ENCODE measurements at regions not wholly inside any gene's neighbourhood (a gene's known extent, or its start where the extent isn't known, plus 50 kb on each side); places are given as distances from the start of the nearest gene placed in this dataset.

- H3K27ac Mint-ChIP-seq, result no peak overlapping the region
- ATAC-seq (no peak), DNase-seq (no peak)
- no peaks in the 10 kb centered on the region for H3K4me1 Mint-ChIP-seq (ENCODE audit: low read depth)
- no peak overlapping the region for H3K4me3 Mint-ChIP-seq
- peaks cover 7% of the 10 kb centered on the region for H3K9me3 Mint-ChIP-seq (ENCODE audit: insufficient read depth)
- CTCF ChIA-PET, result no interaction called here
- POLR2A ChIA-PET, result no interaction called here
- H3K36me3 Mint-ChIP-seq (ENCODE audit: low read depth), result peaks cover under 1% of the 10 kb centered on the region
- no peaks in the 10 kb centered on the region for H3K27me3 Mint-ChIP-seq (ENCODE audit: low read depth)
Observed at GRCh38 chr6:68364271-68364805, 270.7 kb upstream of the ADGRB3 start.

GRCh38 chr6:68343901-68344300 lies 291.2 kb upstream of the ADGRB3 start:
- no peak for ATAC-seq
- Mint-ChIP-seq H3K27ac (no peak overlapping the region), H3K36me3 (ENCODE audit: low read depth) (no peaks in the 10 kb centered on the region), H3K4me3 (no peak overlapping the region), H3K4me1 (ENCODE audit: low read depth) (no peaks in the 10 kb centered on the region), H3K9me3 (ENCODE audit: insufficient read depth) (no peaks in the 10 kb centered on the region), H3K27me3 (ENCODE audit: low read depth) (no peaks in the 10 kb centered on the region)
- ChIA-PET CTCF (interaction anchor here (0.6 to 1.2 kb wide), 5 partner anchors 8 to 1764 kb away, joined by 3 read pairs; no protein-coding TSS in a partner anchor), POLR2A (no interaction called here)
- DNase-seq, result peak; percentile 19

DNA sequence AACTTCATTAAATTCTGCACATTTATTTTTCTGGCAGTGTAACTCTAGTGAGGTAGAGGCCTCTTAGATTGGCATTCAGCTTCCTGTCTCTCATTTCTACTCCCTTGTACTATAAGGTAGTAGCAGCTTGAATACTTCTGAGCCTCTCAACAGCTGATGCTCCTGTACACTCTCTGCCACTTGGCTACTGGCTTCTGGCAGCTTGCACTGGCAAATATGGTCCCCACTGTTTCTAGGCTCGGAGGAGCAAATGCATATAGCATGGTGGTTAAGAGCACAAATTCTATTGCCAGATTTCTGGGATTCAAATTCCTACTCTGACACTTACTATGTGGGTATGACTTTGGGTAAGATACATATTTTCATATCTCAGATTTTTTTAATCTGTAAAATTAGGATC lies 292.8 kb upstream of the ADGRB3 start:
- Mint-ChIP-seq H3K9me3 (ENCODE audit: insufficient read depth) (no peaks in the 10 kb centered on the region), H3K4me3 (no peak overlapping the region), H3K4me1 (ENCODE audit: low read depth) (no peaks in the 10 kb centered on the region), H3K27ac (no peak overlapping the region), H3K36me3 (ENCODE audit: low read depth) (no peaks in the 10 kb centered on the region), H3K27me3 (ENCODE audit: low read depth) (no peaks in the 10 kb centered on the region)
- CTCF ChIA-PET, result no interaction called here
- POLR2A ChIA-PET, result no interaction called here
- no peak for DNase-seq
- ATAC-seq, result no peak

- ChIA-PET CTCF (no interaction called here), POLR2A (no interaction called here)
- H3K27me3 Mint-ChIP-seq (ENCODE audit: low read depth), result no peaks in the 10 kb centered on the region
- ATAC-seq (no peak), DNase-seq (no peak)
- H3K9me3 Mint-ChIP-seq (ENCODE audit: insufficient read depth), result no peaks in the 10 kb centered on the region
- H3K36me3 Mint-ChIP-seq (ENCODE audit: low read depth), result no peaks in the 10 kb centered on the region
- H3K4me3 Mint-ChIP-seq, result no peak overlapping the region
- no peak overlapping the region for H3K27ac Mint-ChIP-seq
- H3K4me1 Mint-ChIP-seq (ENCODE audit: low read depth), result no peaks in the 10 kb centered on the region
Observed at GRCh38 chr6:68339488-68340131, 295.5 kb upstream of the ADGRB3 start.

- ChIA-PET CTCF (interaction anchor here (1.2 kb wide), 1 partner anchor 10 kb away, joined by 3 read pairs; no protein-coding TSS in a partner anchor), POLR2A (no interaction called here)
Observed at GRCh38 chr6:68333442-68333841, 301.6 kb upstream of the ADGRB3 start.

DNA sequence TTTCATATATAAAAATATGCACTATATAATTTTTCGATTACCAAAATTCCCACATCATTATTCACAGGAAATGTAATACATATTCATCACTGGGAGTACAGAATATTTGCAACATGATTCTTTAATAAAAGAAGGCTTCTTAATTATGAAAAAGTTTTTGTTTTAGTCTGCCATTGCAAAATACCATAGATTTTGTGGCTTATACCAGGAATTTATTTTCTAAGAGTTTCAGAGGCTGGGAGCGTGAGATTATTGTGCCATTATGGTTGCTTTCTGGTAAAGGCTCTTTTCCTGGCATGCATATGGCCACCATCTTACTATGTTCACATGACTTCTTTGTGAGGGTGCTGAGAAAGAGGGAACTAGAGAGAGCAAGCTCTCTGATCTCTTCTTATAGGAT lies 306.9 kb upstream of the ADGRB3 start:
- Mint-ChIP-seq H3K4me3 (no peak overlapping the region), H3K36me3 (ENCODE audit: low read depth) (no peaks in the 10 kb centered on the region), H3K4me1 (ENCODE audit: low read depth) (no peaks in the 10 kb centered on the region), H3K27ac (no peak overlapping the region), H3K9me3 (ENCODE audit: insufficient read depth) (no peaks in the 10 kb centered on the region), H3K27me3 (ENCODE audit: low read depth) (no peaks in the 10 kb centered on the region)
- POLR2A ChIA-PET, result no interaction called here
- no peak for ATAC-seq
- CTCF ChIA-PET, result no interaction called here
- no peak for DNase-seq

More at GRCh38 chr6:68333442-68333841, 301.6 kb upstream of the ADGRB3 start:
- H3K9me3 Mint-ChIP-seq (ENCODE audit: insufficient read depth), result no peaks in the 10 kb centered on the region
- DNase-seq (no peak), ATAC-seq (no peak)
- H3K4me3 Mint-ChIP-seq, result no peak overlapping the region
- no peaks in the 10 kb centered on the region for H3K27me3 Mint-ChIP-seq (ENCODE audit: low read depth)
- no peaks in the 10 kb centered on the region for H3K4me1 Mint-ChIP-seq (ENCODE audit: low read depth)
- H3K36me3 Mint-ChIP-seq (ENCODE audit: low read depth), result no peaks in the 10 kb centered on the region
- H3K27ac Mint-ChIP-seq, result no peak overlapping the region

GRCh38 chr6:68326762-68327161 lies 308.3 kb upstream of the ADGRB3 start:
- POLR2A ChIA-PET, result no interaction called here
- DNase-seq, result no peak
- CTCF ChIA-PET, result no interaction called here

DNA sequence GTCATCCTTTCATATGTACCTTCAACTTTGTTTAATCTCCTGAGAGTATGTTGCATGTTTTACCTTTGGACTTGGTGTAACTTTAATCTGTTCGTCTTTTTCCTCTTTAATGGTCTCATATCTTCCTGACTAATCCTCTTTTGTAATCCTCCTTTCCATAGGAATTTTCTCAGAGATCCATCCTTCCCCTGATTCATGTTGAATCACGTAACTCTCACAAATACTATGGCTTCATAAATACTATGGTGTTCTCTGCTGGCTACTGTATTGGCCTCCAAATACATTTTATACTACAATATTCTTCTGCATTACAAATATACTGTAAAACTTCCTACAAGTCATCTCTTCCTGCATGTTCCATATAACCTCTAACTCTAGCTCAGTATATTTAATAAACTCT lies 317.7 kb upstream of the ADGRB3 start:
- Mint-ChIP-seq H3K36me3 (ENCODE audit: low read depth) (no peaks in the 10 kb centered on the region), H3K4me1 (ENCODE audit: low read depth) (no peaks in the 10 kb centered on the region), H3K9me3 (ENCODE audit: insufficient read depth) (no peaks in the 10 kb centered on the region), H3K4me3 (no peak overlapping the region), H3K27me3 (ENCODE audit: low read depth) (no peaks in the 10 kb centered on the region), H3K27ac (no peak overlapping the region)
- ATAC-seq, result no peak
- CTCF ChIA-PET, result no interaction called here
- POLR2A ChIA-PET, result no interaction called here
- DNase-seq, result no peak

More at GRCh38 chr6:68326762-68327161, 308.3 kb upstream of the ADGRB3 start:
- ATAC-seq, result no peak
- H3K27me3 Mint-ChIP-seq (ENCODE audit: low read depth), result no peaks in the 10 kb centered on the region
- H3K27ac Mint-ChIP-seq, result no peak overlapping the region
- peaks cover 4% of the 10 kb centered on the region for H3K9me3 Mint-ChIP-seq (ENCODE audit: insufficient read depth)
- no peaks in the 10 kb centered on the region for H3K36me3 Mint-ChIP-seq (ENCODE audit: low read depth)
- no peaks in the 10 kb centered on the region for H3K4me1 Mint-ChIP-seq (ENCODE audit: low read depth)
- no peak overlapping the region for H3K4me3 Mint-ChIP-seq

DNA sequence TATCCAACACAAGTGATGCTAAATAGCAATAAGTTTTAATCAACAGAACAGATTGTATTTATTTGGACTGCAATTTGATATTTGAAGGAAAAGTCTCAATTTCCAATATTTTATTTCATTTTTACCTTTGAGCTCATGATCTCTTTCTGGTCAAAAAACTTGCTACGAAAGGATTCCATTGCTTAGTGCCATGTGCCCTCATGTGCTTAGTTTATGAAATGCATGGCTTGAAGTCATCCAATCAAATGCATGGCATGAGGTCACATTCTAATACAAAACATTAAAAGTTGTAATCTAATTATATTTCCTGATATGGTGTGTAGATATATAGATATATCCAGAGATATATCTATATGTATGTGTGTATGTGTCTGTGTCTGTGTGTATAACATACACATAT lies 321.2 kb upstream of the ADGRB3 start:
- Mint-ChIP-seq H3K4me1 (ENCODE audit: low read depth) (no peaks in the 10 kb centered on the region), H3K9me3 (ENCODE audit: insufficient read depth) (no peaks in the 10 kb centered on the region), H3K27ac (no peak overlapping the region), H3K4me3 (no peak overlapping the region), H3K27me3 (ENCODE audit: low read depth) (no peaks in the 10 kb centered on the region), H3K36me3 (ENCODE audit: low read depth) (no peaks in the 10 kb centered on the region)
- ATAC-seq (no peak), DNase-seq (no peak)
- ChIA-PET CTCF (no interaction called here), POLR2A (no interaction called here)

- Mint-ChIP-seq H3K27ac (no peak overlapping the region), H3K27me3 (ENCODE audit: low read depth) (no peaks in the 10 kb centered on the region), H3K4me3 (no peak overlapping the region), H3K36me3 (ENCODE audit: low read depth) (no peaks in the 10 kb centered on the region), H3K4me1 (ENCODE audit: low read depth) (no peaks in the 10 kb centered on the region), H3K9me3 (ENCODE audit: insufficient read depth) (peaks cover 11% of the 10 kb centered on the region)
- DNase-seq, result no peak
- no peak for ATAC-seq
- POLR2A ChIA-PET, result no interaction called here
- CTCF ChIA-PET, result interaction anchor here (0.7 kb wide), 1 partner anchor 406 kb away, joined by 3 read pairs; no protein-coding TSS in a partner anchor
Observed at GRCh38 chr6:68307301-68307700, 327.8 kb upstream of the ADGRB3 start.

- H3K36me3 Mint-ChIP-seq (ENCODE audit: low read depth), result no peaks in the 10 kb centered on the region
- no peaks in the 10 kb centered on the region for H3K4me1 Mint-ChIP-seq (ENCODE audit: low read depth)
- DNase-seq (no peak), ATAC-seq (no peak)
- no peak overlapping the region for H3K4me3 Mint-ChIP-seq
- ChIA-PET CTCF (no interaction called here), POLR2A (no interaction called here)
- H3K27me3 Mint-ChIP-seq (ENCODE audit: low read depth), result no peaks in the 10 kb centered on the region
- H3K9me3 Mint-ChIP-seq (ENCODE audit: insufficient read depth), result peaks cover 10% of the 10 kb centered on the region
- H3K27ac Mint-ChIP-seq, result no peak overlapping the region
Observed at GRCh38 chr6:68296126-68296525, 339.0 kb upstream of the ADGRB3 start.

GRCh38 chr6:68282646-68283045 lies 352.4 kb upstream of the ADGRB3 start:
- H3K4me1 Mint-ChIP-seq (ENCODE audit: low read depth), result no peaks in the 10 kb centered on the region
- CTCF ChIA-PET, result no interaction called here
- H3K36me3 Mint-ChIP-seq (ENCODE audit: low read depth), result no peaks in the 10 kb centered on the region
- POLR2A ChIA-PET, result no interaction called here
- H3K4me3 Mint-ChIP-seq, result no peak overlapping the region
- ATAC-seq (no peak), DNase-seq (no peak)
- no peak overlapping the region for H3K27ac Mint-ChIP-seq
- no peaks in the 10 kb centered on the region for H3K27me3 Mint-ChIP-seq (ENCODE audit: low read depth)
- no peaks in the 10 kb centered on the region for H3K9me3 Mint-ChIP-seq (ENCODE audit: insufficient read depth)
